GM12892 (cell line): ENCODE measurements at regions not wholly inside any gene's neighbourhood (a gene's known extent, or its start where the extent isn't known, plus 50 kb on each side); places are given as distances from the start of the nearest gene placed in this dataset.
"Not testable (repeated sequence)": the region's sequence is repeated elsewhere in the genome, so short reads cannot be mapped to it uniquely, and the experiment has no call there.

Experiments used
- DNase-seq: peaks from one replicate; pipeline ENCODE4 v3.0.0; 2011; ENCODE audit not compliant: insufficient read length
- FAIRE-seq: peaks from 2 replicates; lab custom pipeline; 2011; peaks lifted over from hg19 to GRCh38; lab: Jason Lieb, UNC
- POLR2A ChIP-seq: IDR thresholded peaks from 2 replicates; pipeline ENCODE4 v1.6.1; 2011; ENCODE audit warnings: low read depth, low read length, control low read depth
- POLR2AphosphoS5 ChIP-seq: IDR thresholded peaks from 2 replicates; pipeline ENCODE4 v1.6.1; 2011; ENCODE audit warnings: low read depth, low read length, control low read depth
- TAF1 ChIP-seq: IDR thresholded peaks from 2 replicates; pipeline ENCODE4 v1.6.1; 2011; ENCODE audit warnings: low read depth, mild to moderate bottlenecking, control low read depth, low read length, borderline replicate concordance

DNA sequence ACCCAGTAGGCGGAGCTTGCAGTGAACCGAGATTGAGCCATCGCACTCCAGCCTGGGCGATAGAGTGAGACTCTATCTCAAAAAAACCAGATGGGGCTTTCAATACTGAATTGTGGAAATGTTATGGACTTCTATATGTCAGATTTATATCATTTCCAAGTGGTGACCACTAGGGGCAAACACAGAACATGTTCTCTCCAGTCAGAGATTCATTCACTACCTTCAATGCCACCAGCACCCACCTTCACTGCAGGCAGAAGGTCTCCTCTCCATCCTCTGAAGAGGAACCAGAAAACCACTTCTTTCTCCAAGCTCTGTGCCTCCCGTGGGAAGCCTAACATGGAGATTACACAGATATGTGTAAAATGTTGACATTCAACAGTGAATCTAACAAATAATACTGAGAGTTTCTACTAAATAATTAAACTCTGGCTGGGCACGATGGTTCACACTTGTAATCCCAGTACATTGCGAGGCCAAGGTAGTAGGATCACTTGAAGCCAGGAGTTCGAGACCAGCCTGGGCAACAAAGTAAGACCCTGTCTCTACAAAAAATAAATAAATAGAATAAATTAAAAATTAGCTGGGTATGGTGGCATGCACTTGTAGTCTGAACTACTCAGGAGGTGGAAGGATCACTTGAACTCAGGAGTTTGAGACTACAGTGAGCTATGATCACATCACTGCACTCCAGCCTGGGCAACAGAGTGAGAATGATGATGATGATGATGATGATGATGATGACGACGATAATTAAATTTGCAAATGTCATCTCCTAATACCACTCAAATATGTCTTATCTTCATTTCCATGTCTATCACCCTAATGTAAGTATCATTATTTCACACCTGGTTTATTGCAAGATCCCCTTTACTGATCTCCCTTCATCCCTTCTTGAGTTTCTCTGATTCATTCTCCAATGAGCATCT lies 151.1 kb downstream of the ZNF281 start:
- TF ChIP-seq POLR2AphosphoS5 (no peak), POLR2A (no peak), TAF1 (no peak)
- FAIRE-seq = no peak
- DNase-seq = no peak

DNA sequence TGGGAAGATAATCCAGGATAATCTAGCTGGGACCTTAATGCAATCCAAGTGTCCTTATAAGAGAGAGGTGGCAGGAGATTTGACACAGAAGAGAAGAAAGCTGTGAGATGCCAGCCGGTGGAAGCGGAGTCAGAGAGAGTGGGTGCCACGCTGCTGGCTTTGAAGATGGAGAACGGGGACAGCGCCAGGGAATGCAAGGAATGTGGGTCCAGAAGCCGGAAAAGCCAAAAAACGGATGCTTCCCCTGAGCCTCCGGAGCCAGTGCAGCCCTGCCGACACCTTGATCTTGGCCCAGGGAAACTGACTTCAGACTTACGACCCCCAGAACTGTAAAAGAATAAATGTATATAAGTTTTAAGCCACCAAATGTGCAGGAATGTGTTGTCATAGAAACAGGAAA lies 152.6 kb downstream of the ZNF281 start:
- no peak for DNase-seq
- FAIRE-seq = no peak
- no peak for TF ChIP-seq POLR2A
- no peak for TF ChIP-seq POLR2AphosphoS5
- no peak for TF ChIP-seq TAF1

DNA sequence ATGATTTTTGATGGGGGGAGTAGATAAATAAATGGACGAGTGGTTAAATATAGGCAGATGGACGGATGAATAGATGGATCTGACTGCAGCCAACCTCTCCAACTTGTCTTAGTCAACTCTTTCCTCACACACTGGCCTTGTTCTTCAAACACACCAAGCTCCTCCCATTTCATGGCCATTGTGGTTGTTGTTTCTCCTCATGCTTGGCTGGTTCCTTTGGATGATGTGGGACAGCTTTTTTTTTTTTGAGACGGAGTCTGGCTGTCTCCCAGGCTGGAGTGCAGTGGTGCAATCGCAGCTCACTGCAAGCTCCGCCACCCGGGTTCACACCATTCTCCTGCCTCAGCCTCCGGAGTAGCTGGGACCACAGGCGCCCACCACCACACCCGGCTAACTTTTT lies 155.2 kb downstream of the ZNF281 start:
- not testable (repeated sequence) for DNase-seq, FAIRE-seq

DNA sequence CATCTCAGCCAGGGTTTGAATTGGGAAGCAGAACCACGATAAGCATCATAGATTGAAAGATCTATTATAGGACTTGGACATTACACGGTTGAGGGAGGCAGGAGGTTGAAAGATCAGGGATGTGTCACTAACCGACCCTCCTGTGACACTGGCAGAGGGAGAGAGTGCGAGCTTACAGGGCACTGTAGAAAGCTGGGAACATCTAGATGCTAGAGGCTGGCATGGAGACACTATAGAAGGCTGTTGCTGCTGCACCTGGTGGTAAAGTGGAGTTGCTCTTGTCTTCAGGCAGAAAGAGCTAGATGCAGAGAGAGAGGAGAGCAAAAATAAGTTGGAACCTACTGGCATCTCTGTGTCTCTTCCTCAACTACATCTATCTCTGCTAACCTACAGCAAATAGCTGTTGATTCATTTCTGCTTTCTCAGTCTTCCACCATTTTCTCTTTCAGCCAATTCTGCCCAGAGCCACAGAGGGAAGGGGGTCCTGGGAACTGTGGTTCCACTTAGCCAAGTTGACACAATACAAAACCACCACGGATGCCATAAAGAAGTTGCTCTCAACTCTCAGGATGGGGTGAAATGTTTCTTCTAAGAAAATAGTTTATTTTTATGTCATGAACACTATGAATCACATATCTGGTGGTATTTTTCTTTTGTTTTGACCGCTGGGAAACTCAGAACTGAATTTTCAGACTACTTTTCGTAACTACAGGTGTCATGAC lies 155.9 kb downstream of the ZNF281 start:
- FAIRE-seq = peak; percentile 51
- no peak for TF ChIP-seq TAF1
- TF ChIP-seq POLR2AphosphoS5 = no peak
- TF ChIP-seq POLR2A = no peak
- DNase-seq = peak; percentile 25

DNA sequence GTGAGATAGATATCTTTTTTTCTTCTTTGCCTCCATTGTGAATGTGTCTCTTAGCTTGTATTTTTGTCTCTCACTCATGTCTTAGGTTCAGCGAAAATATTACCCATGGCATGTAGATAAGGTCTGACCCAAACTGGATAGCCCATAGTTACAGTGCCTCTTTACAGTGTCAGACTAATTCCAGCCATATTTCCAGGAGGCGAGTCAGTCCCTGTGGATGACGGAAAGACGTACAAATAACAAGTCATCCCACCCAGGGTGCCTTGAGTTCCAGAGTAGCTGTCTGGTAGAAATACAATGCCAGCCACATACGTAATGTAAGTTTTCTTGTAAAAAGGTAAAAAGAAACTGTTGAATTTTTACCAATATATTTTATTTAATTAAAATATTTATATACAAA lies 157.3 kb downstream of the ZNF281 start:
- DNase-seq = no peak
- no peak for FAIRE-seq
- TF ChIP-seq POLR2A = no peak
- TF ChIP-seq POLR2AphosphoS5 = no peak
- TF ChIP-seq TAF1 = no peak

DNA sequence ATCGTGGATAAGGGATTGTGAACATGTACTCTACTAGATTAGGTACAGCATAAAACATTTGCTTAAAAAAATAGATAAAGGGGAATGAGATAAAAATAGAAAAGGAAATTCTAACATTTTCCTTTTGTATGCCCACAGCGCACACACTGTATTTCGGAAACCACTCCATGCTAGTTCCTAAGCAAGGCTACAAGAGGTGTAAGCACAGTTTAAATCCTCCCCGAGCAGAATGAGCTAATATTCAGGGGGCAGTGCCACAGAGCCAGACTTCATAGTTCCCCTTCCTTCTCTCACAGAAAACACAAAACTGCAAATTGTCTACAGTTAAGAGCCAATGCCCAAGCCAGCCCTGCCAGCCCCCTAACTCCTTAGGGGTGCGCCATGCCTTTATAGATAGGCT lies 159.4 kb downstream of the ZNF281 start:
- no peak for DNase-seq
- FAIRE-seq = no peak
- TF ChIP-seq POLR2AphosphoS5 = no peak
- TF ChIP-seq TAF1 = no peak
- no peak for TF ChIP-seq POLR2A

DNA sequence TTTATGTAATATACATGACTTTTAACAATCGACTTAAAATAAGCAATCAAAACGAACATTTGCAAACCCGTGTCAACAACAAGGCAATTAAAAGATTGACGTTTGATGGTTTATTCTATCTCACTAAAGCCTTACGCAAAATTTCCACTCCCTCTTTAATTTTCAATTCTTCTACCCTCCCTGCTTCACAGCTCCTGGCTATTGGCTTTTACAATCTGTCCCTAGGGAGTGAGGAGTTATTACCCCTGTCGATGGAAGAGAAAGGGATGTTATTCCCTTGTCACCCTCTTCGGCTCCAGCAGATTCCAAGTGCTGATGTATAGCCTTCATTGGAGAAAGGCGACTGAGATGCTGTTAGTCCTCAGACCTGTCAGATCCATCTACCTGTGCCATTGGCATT lies 161.3 kb downstream of the ZNF281 start:
- TF ChIP-seq POLR2A (no peak), TAF1 (no peak), POLR2AphosphoS5 (no peak)
- DNase-seq (no peak), FAIRE-seq (no peak)

DNA sequence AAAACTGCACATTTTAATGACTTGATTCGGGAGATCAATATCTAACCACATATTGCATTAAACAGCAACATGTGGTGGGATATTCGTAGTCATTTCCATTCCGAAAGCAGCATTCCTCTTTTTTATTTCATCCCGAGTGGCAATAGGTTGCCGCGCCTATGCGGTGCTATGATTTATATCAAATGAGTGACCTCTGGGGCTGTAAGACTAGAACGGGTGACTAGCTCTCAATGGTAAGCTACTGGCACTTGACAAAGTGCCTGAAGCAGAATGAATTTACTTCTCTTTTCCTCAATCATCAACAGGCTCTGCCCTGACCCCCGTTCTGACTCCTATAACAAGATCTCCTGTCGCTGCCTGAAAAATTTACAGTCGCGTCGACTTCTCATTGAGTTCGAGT lies 162.3 kb downstream of the ZNF281 start:
- FAIRE-seq (no peak), DNase-seq (no peak)
- TF ChIP-seq POLR2A (no peak), TAF1 (no peak), POLR2AphosphoS5 (no peak)

DNA sequence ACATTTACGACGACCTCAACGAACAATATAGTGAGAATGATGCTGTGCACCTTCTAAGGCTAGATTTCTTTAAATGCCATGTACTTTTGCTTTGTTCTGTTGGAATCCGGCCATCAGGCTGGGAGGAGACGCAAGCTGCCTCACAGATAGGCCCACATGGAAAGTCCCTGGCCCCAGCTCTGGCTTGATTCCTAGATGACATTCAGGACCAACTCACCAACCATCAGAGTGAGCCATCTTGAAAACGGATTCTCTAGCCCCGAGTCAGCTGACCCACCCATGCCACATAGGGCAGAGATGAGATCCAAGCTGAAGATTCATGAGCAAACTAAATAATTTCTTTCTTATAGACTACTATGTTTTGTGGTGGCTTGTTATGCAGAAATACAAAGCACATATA lies 164.4 kb downstream of the ZNF281 start:
- TF ChIP-seq TAF1 (no peak), POLR2A (no peak)
- FAIRE-seq (no peak), DNase-seq (no peak)

DNA sequence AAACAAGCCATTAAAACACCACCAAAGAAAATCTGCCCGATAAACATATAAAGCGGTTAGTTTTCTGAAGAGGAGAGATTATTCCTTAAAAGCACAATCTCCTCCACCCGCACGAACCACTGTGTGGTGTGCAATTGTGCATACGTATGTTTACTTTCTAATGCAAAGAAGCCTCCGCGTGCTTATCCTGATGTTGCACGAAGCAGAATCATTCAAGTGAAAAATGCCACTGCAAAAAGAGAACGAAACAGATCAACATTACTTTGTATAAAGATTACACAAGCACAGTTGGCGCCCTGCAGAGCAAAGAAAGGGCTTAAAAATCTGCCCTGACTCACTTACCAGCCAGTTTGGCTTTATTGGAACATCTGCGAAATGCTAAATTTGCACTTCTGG lies 166.8 kb downstream of the ZNF281 start:
- FAIRE-seq (no peak), DNase-seq (no peak)
- no peak for TF ChIP-seq POLR2A
- TF ChIP-seq TAF1 = no peak
- no peak for TF ChIP-seq POLR2AphosphoS5

DNA sequence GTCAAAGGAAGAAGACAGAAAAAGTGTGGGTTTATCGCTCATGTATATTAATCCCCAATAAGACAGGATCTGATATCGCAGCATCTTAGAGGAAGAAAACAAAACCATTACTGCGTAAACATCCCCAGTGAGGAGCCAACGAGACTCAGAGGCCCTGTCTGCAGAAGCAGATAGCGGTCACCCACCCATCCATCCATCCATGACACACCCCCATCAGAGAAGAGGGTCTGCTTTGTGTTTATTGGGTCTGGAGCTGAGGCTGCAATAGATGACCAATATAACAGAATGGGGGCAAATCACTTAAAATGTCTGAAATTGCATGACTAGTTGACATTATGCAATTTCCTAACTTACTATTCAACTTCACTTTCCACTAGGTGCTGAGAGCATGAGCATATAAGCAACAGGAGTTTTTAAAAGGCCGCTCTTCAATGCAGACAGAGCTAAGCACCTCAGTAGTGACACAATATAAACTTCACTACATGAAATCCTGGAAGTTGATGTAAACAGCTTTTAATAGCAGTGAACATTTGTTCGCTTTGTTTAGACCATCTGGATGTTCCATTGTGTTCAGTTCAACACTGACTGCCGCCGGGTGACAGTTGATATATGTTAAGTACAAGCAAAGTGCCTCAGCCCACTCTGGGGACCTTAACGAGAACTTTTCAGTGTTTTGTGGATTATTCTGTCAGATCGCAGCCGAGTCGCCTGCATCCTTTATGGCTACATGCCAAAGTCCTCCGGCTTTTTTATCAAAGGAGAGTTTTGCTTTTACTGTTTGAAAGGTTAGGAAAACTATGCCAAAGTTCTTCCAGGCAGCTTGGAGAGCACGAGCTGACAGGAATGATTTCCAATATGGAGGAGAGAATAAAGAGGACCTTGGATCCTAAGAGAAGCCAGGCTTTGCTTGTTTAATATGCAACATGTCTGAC lies 167.5 kb downstream of the ZNF281 start:
- FAIRE-seq = no peak

DNA sequence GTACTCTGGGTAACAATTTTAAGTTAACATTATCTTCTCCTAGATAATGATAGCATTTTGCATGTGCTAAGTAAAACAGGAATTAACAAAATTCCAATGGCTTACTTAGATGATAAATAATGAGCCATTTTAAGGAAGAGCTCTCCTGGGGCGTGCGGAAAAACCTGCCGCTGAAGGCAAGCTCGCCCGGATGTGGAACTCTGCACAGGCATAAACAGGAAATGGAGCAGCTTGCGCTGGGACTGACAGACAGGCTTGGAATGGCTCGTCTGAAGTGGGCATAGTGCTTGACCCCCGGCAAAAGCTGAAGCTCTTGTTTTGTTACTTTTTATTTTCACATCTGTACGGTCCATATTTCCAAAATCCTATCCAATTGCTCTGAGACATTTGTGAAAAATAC lies 169.2 kb downstream of the ZNF281 start:
- TF ChIP-seq POLR2A (no peak), POLR2AphosphoS5 (no peak), TAF1 (no peak)
- DNase-seq (no peak), FAIRE-seq (no peak)

More for the DNA sequence above, 167.5 kb downstream of the ZNF281 start:
- TF ChIP-seq POLR2A (no peak), POLR2AphosphoS5 (no peak), TAF1 (no peak)
- no peak for DNase-seq
